ENCODE measurements at regions not wholly inside any gene's neighbourhood (a gene's known extent, or its start where the extent isn't known, plus 50 kb on each side); places are given as distances from the start of the nearest gene placed in this dataset.
A peak's percentile ranks its signal among the peaks of the same experiment; 100 is the strongest.

GRCh38 chr5:122723606-122724352 lies 51.1 kb upstream of the SNX2 start:
- no peak for DNase-seq (ENCODE audit: low spot score)
- no peak overlapping the region for H3K27ac Mint-ChIP-seq
- H3K4me1 Mint-ChIP-seq (ENCODE audit: low read depth in 2 of 2) = peaks cover 0 to 4% of the 10 kb centered on the region in 2 donors
- H3K27me3 Mint-ChIP-seq = peaks cover 12 to 30% of the 10 kb centered on the region in 2 donors
- no peaks in the 10 kb centered on the region for H3K9me3 Mint-ChIP-seq
- ATAC-seq = peak in 1 of 2 donors; percentile 72
- no peaks in the 10 kb centered on the region for H3K36me3 Mint-ChIP-seq
- H3K4me3 Mint-ChIP-seq = peak overlapping the region; percentile 9
